H9 (cell line): ENCODE measurements at regions not wholly inside any gene's neighbourhood (a gene's known extent, or its start where the extent isn't known, plus 50 kb on each side); places are given as distances from the start of the nearest gene placed in this dataset.

Source experiments
- DNase-seq: peaks from one replicate; pipeline ENCODE4 v3.0.0-alpha.2; 2017
- H2AFZ ChIP-seq: one replicate; pipeline ENCODE4 v1.6.1; 2013; ENCODE audit warnings: mild to moderate bottlenecking, low read length, control low read depth, moderate library complexity
- H2AK5ac ChIP-seq: 2 replicates; pipeline ENCODE4 v1.6.1; 2013; ENCODE audit warnings: low read length, control low read depth, mixed read lengths; ENCODE audit not compliant: insufficient read length
- H2BK120ac ChIP-seq: one replicate; pipeline ENCODE4 v1.6.1; 2013; ENCODE audit warnings: low read depth, mild to moderate bottlenecking, low read length, control low read depth, inconsistent platforms; ENCODE audit not compliant: poor library complexity, severe bottlenecking
- H2BK12ac ChIP-seq: 2 replicates; pipeline ENCODE4 v1.6.1; 2013; ENCODE audit warnings: low read length, control low read depth, mixed read lengths, low read depth; ENCODE audit not compliant: insufficient read length
- H2BK15ac ChIP-seq: 2 replicates; pipeline ENCODE4 v1.6.1; 2013; ENCODE audit warnings: low read depth, low read length, control low read depth
- H2BK20ac ChIP-seq: one replicate; pipeline ENCODE4 v1.6.1; 2013; ENCODE audit warnings: low read depth, mild to moderate bottlenecking, low read length, control low read depth, inconsistent platforms; ENCODE audit not compliant: poor library complexity, severe bottlenecking
- H2BK5ac ChIP-seq: 2 replicates; pipeline ENCODE4 v1.6.1; 2013; ENCODE audit warnings: low read length, control low read depth, mixed read lengths; ENCODE audit not compliant: insufficient read length
- H3K14ac ChIP-seq: 2 replicates; pipeline ENCODE4 v1.6.1; 2013; ENCODE audit warnings: low read length, control low read depth; ENCODE audit not compliant: insufficient read depth
- H3K18ac ChIP-seq: 2 replicates; pipeline ENCODE4 v1.6.1; 2013; ENCODE audit warnings: low read depth, mild to moderate bottlenecking, mixed read lengths, low read length, control low read depth; ENCODE audit not compliant: insufficient read length
- H3K23ac ChIP-seq: 2 replicates; pipeline ENCODE4 v1.6.1; 2013; ENCODE audit warnings: low read length, control low read depth, mixed read lengths, low read depth; ENCODE audit not compliant: insufficient read length
- H3K23me2 ChIP-seq: 2 replicates; pipeline ENCODE4 v1.6.1; 2013; ENCODE audit warnings: low read depth, mild to moderate bottlenecking, mixed read lengths, low read length, control low read depth; ENCODE audit not compliant: insufficient read length, poor library complexity, severe bottlenecking
- H3K27ac ChIP-seq: 2 replicates; pipeline ENCODE4 v1.5.1; 2013; ENCODE audit warnings: low read length, control low read depth, mixed read lengths, low read depth; ENCODE audit not compliant: insufficient read length
- H3K27me3 ChIP-seq: 2 replicates; pipeline ENCODE4 v1.6.1; 2013; ENCODE audit warnings: low read length, control low read depth, inconsistent platforms; ENCODE audit not compliant: insufficient read depth
- H3K4ac ChIP-seq: 2 replicates; pipeline ENCODE4 v1.6.1; 2013; ENCODE audit warnings: low read depth, mild to moderate bottlenecking, control low read depth, inconsistent platforms, low read length, moderate library complexity
- H3K4me1 ChIP-seq: 2 replicates; pipeline ENCODE4 v1.6.1; 2013; ENCODE audit warnings: low read length, control low read depth, inconsistent platforms; ENCODE audit not compliant: insufficient read depth
- H3K4me2 ChIP-seq: 2 replicates; pipeline ENCODE4 v1.6.1; 2013; ENCODE audit warnings: low read length, control low read depth, mixed read lengths; ENCODE audit not compliant: insufficient read length, insufficient read depth
- H3K56ac ChIP-seq: 2 replicates; pipeline ENCODE4 v1.6.1; 2013; ENCODE audit warnings: low read depth, mild to moderate bottlenecking, mixed read lengths, low read length, control low read depth; ENCODE audit not compliant: insufficient read length
- H3K79me1 ChIP-seq: 2 replicates; pipeline ENCODE4 v1.6.1; 2013; ENCODE audit warnings: low read depth, mild to moderate bottlenecking, moderate library complexity, low read length, control low read depth, inconsistent platforms; ENCODE audit not compliant: insufficient read depth, poor library complexity, severe bottlenecking
- H3K79me2 ChIP-seq: 2 replicates; pipeline ENCODE4 v1.6.1; 2013; ENCODE audit warnings: low read length, control low read depth, inconsistent platforms; ENCODE audit not compliant: insufficient read depth
- H3K9ac ChIP-seq: 2 replicates; pipeline ENCODE4 v1.6.1; 2013; ENCODE audit warnings: low read length, control low read depth, mixed read lengths; ENCODE audit not compliant: insufficient read length; ENCODE audit errors: extremely low read depth
- H3K9me3 ChIP-seq: one replicate; pipeline ENCODE4 v1.6.1; 2013; ENCODE audit warnings: low read depth, low read length, inconsistent platforms; ENCODE audit not compliant: control insufficient read depth
- H3T11ph ChIP-seq: one replicate; pipeline ENCODE4 v1.6.1; 2013; ENCODE audit warnings: mild to moderate bottlenecking, low read length, control low read depth, inconsistent platforms
- H4K20me1 ChIP-seq: one replicate; pipeline ENCODE4 v1.6.1; 2013; ENCODE audit not compliant: control insufficient read depth, insufficient read length, insufficient read depth
- H4K5ac ChIP-seq: 2 replicates; pipeline ENCODE4 v1.6.1; 2013; ENCODE audit warnings: low read depth, mild to moderate bottlenecking, mixed read lengths, low read length, control low read depth; ENCODE audit not compliant: insufficient read length
- H4K8ac ChIP-seq: replicated peaks from 2 replicates; pipeline ENCODE4 v1.6.1; 2013; ENCODE audit warnings: low read length, control low read depth, mixed read lengths, low read depth; ENCODE audit not compliant: insufficient read length
- H4K91ac ChIP-seq: 2 replicates; pipeline ENCODE4 v1.6.1; 2013; ENCODE audit warnings: low read depth, mild to moderate bottlenecking, moderate library complexity, mixed read lengths, low read length, control low read depth; ENCODE audit not compliant: insufficient read length
- H3K27ac Mint-ChIP-seq, 3 experiments: 2 replicates in 2 of 3; 3 replicates in 1 of 3; pipeline ENCODE4 v1.8.0; 2020 to 2021; ENCODE audit warnings: mixed read lengths in 3 of 3, mild to moderate bottlenecking in 1 of 3, moderate library complexity in 1 of 3
- H3K27me3 Mint-ChIP-seq: 2 replicates; pipeline ENCODE4 v1.8.0; 2021; ENCODE audit warnings: low read depth, mild to moderate bottlenecking, moderate library complexity, mixed read lengths
- H3K36me3 Mint-ChIP-seq, 3 experiments: 2 replicates in 2 of 3; 3 replicates in 1 of 3; pipeline ENCODE4 v1.8.0; 2020 to 2021; ENCODE audit warnings: low read depth in 3 of 3, mixed read lengths in 3 of 3; ENCODE audit not compliant: insufficient read depth in 1 of 3
- H3K4me1 Mint-ChIP-seq, 2 experiments: 2 replicates each; pipeline ENCODE4 v1.8.0; 2020; ENCODE audit warnings: mixed read lengths in 2 of 2
- H3K4me3 Mint-ChIP-seq, 2 experiments: 2 replicates in 1 of 2; 3 replicates in 1 of 2; pipeline ENCODE4 v1.8.0; 2020 to 2021; ENCODE audit warnings: mild to moderate bottlenecking in 2 of 2, mixed read lengths in 2 of 2, moderate library complexity in 1 of 2
- H3K9me3 Mint-ChIP-seq, 2 experiments: 2 replicates in 1 of 2; 3 replicates in 1 of 2; pipeline ENCODE4 v1.8.0; 2020; ENCODE audit warnings: mild to moderate bottlenecking in 2 of 2, mixed read lengths in 2 of 2, moderate library complexity in 1 of 2
- WGBS: extraction: QIAGEN DNeasy Blood & Tissue Kit; methylation state at CpG from one replicate; pipeline ENCODE4 v1.1.7; 2013; ENCODE audit warnings: missing lambda C conversion rate, low lambda C conversion rate, mixed read lengths; ENCODE audit not compliant: insufficient read length; ENCODE audit errors: extremely low coverage; 5-methylcytosine and 5-hydroxymethylcytosine counted together
- TF ChIP-seq, protein P1 (sequence below): fragments of 200-600 bp; sonication (generic); conservative IDR thresholded peaks from 3 replicates; pipeline ENCODE4 v1.8.0; 2021; ENCODE audit warnings: antibody characterized with exemption, mild to moderate bottlenecking

DNA sequence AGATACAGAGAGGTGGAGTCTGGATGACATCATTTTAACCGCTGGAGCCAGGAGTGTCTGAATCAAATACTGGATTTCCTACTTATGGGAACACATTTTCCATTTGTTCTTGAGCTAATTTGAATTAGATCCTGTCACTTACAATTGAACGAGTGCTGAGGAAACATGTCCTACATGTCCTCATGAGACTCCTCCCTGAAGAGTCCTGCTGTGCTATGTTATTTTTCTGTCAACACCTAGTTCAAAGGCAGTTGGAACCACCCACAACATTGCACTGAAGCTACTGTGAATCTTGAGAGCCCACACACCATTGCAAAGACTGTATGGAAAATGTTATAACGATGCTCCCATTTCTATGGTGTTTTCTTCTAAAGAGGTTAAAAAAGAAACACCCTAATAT is 123.5 kb upstream of the CRBN start:
- Histone ChIP-seq H4K20me1 (no peaks in the 10 kb centered on the region), H3T11ph (no peak overlapping the region), H3K14ac (no peak overlapping the region), H2BK20ac (no peak overlapping the region), H3K23ac (no peak overlapping the region), H2BK12ac (no peak overlapping the region), H2BK120ac (no peak overlapping the region), H2AFZ (no peak overlapping the region), H4K91ac (no peak overlapping the region), H2BK5ac (no peak overlapping the region), H3K27ac (no peak overlapping the region), H3K56ac (no peak overlapping the region), H3K79me1 (no peaks in the 10 kb centered on the region), H4K8ac (no peak overlapping the region), H2AK5ac (no peak overlapping the region), H3K18ac (no peak overlapping the region), H3K9me3 (no peaks in the 10 kb centered on the region), H3K4me1 (no peaks in the 10 kb centered on the region), H4K5ac (no peak overlapping the region), H3K4me2 (no peak overlapping the region), H2BK15ac (no peak overlapping the region), H3K9ac (no peak overlapping the region), H3K27me3 (no peaks in the 10 kb centered on the region), H3K79me2 (no peaks in the 10 kb centered on the region), H3K23me2 (no peaks in the 10 kb centered on the region), H3K4ac (no peak overlapping the region)
- TF ChIP-seq, protein P1, sequence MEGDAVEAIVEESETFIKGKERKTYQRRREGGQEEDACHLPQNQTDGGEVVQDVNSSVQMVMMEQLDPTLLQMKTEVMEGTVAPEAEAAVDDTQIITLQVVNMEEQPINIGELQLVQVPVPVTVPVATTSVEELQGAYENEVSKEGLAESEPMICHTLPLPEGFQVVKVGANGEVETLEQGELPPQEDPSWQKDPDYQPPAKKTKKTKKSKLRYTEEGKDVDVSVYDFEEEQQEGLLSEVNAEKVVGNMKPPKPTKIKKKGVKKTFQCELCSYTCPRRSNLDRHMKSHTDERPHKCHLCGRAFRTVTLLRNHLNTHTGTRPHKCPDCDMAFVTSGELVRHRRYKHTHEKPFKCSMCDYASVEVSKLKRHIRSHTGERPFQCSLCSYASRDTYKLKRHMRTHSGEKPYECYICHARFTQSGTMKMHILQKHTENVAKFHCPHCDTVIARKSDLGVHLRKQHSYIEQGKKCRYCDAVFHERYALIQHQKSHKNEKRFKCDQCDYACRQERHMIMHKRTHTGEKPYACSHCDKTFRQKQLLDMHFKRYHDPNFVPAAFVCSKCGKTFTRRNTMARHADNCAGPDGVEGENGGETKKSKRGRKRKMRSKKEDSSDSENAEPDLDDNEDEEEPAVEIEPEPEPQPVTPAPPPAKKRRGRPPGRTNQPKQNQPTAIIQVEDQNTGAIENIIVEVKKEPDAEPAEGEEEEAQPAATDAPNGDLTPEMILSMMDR = no peak
- Mint-ChIP-seq H3K4me3 (no peak overlapping the region), H3K27ac (no peak overlapping the region), H3K4me1 (no peaks in the 10 kb centered on the region; a peak in 1 of 4 replicates), H3K27me3 (no peaks in the 10 kb centered on the region), H3K9me3 (no peaks in the 10 kb centered on the region; a peak in 1 of 5 replicates), H3K36me3 (no peaks in the 10 kb centered on the region)
- WGBS = no CpG with 5 or more reads among the region's 3 CpGs
- no peak for DNase-seq
